ENCODE measurements at regions not wholly inside any gene's neighbourhood (a gene's known extent, or its start where the extent isn't known, plus 50 kb on each side); places are given as distances from the start of the nearest gene placed in this dataset.

GRCh38 chr6:150800674-150801314 is 64.7 kb upstream of the MTHFD1L start:
- no peak for TF ChIP-seq CTCF (IDR thresholded peaks at IDR 0.05)
- no peak for TF ChIP-seq EP300 (IDR thresholded peaks at IDR 0.05; ENCODE audit: low read depth)
